LNCAP (cell line): ENCODE measurements at regions not wholly inside any gene's neighbourhood (a gene's known extent, or its start where the extent isn't known, plus 50 kb on each side); places are given as distances from the start of the nearest gene placed in this dataset.

Experiments
- TF ChIP-seq, protein P1 (sequence below): fragments of 450-650 bp; IDR thresholded peaks from 2 replicates; pipeline ENCODE4 v1.5.1; 2017; ENCODE audit warnings: mild to moderate bottlenecking

DNA sequence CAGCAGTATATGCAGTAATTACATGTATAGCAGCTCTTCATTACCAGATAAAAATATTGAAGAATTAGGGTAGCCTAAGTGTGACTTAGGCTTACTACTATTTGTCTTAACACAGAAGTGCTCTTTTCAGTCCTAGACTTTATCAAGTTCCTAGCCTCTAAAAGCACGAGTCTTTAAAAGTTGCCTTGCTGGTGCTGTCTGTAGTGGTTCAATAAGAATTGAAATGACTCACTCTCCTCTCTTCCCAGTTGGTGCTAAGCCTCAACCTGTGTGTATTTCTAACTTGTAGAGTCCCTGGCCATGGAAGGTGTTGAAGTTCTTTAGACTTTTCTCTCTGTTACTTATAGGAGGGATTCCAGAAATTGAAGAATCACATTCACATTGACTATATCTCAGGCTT, 395.4 kb upstream of the THRB start:
- TF ChIP-seq, protein P1, sequence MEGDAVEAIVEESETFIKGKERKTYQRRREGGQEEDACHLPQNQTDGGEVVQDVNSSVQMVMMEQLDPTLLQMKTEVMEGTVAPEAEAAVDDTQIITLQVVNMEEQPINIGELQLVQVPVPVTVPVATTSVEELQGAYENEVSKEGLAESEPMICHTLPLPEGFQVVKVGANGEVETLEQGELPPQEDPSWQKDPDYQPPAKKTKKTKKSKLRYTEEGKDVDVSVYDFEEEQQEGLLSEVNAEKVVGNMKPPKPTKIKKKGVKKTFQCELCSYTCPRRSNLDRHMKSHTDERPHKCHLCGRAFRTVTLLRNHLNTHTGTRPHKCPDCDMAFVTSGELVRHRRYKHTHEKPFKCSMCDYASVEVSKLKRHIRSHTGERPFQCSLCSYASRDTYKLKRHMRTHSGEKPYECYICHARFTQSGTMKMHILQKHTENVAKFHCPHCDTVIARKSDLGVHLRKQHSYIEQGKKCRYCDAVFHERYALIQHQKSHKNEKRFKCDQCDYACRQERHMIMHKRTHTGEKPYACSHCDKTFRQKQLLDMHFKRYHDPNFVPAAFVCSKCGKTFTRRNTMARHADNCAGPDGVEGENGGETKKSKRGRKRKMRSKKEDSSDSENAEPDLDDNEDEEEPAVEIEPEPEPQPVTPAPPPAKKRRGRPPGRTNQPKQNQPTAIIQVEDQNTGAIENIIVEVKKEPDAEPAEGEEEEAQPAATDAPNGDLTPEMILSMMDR = no peak

- TF ChIP-seq, protein P1 = no peak
Measured at GRCh38 chr3:24899373-24899772, 404.7 kb upstream of the THRB start.

GRCh38 chr3:24899901-24900603, 405.4 kb upstream of the THRB start:
- TF ChIP-seq, protein P1 = no peak

GRCh38 chr3:24905266-24905665, 410.6 kb upstream of the THRB start:
- TF ChIP-seq, protein P1 = no peak

DNA sequence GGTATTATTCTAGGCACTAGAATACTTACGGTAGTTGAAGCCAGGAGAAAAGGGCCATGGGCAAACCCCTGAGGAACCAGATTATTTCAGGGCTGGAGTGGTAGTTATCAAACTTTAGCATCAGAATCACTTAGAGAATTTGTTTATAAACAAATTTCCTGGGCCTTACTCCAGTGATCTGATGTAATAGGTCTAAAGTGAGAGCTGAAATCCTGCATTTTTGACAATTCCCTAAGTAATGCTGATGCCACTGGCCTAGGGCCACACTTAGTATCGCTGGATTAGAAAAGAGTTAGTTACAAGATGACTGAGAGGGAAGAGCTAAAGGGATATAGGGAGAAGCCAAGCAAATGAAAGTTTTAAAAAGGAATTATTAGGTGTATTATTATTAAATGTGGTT, 412.5 kb upstream of the THRB start:
- TF ChIP-seq, protein P1 = no peak

GRCh38 chr3:24911076-24911475, 416.4 kb upstream of the THRB start:
- TF ChIP-seq, protein P1 = no peak

- TF ChIP-seq, protein P1 = no peak
Measured at GRCh38 chr3:24915639-24916038, 421.0 kb upstream of the THRB start.

GRCh38 chr3:24917908-24918307, 423.3 kb upstream of the THRB start:
- TF ChIP-seq, protein P1 = no peak
